ENCODE measurements at regions not wholly inside any gene's neighbourhood (a gene's known extent, or its start where the extent isn't known, plus 50 kb on each side); places are given as distances from the start of the nearest gene placed in this dataset.
"Not testable (repeated sequence)": the region's sequence is repeated elsewhere in the genome, so short reads cannot be mapped to it uniquely, and the experiment has no call there.

GRCh38 chr17:72472106-72472505, 351.3 kb downstream of the SOX9 start:
- DNase-seq (ENCODE audit: low read depth), result no peak

GRCh38 chr17:72472853-72473390, 352.1 kb downstream of the SOX9 start:
- not testable (repeated sequence) for DNase-seq (ENCODE audit: low read depth)

GRCh38 chr17:72474243-72474642, 353.4 kb downstream of the SOX9 start:
- DNase-seq (ENCODE audit: low read depth), result no peak

GRCh38 chr17:72474719-72475477, 354.1 kb downstream of the SOX9 start:
- DNase-seq (ENCODE audit: low read depth), result no peak

GRCh38 chr17:72476134-72476533, 355.3 kb downstream of the SOX9 start:
- DNase-seq (ENCODE audit: low read depth), result no peak

- DNase-seq (ENCODE audit: low read depth), result no peak
Measured at GRCh38 chr17:72476575-72476986, 355.8 kb downstream of the SOX9 start.

- DNase-seq (ENCODE audit: low read depth), result no peak
Measured at GRCh38 chr17:72477491-72477890, 356.7 kb downstream of the SOX9 start.

- DNase-seq (ENCODE audit: low read depth), result no peak
Measured at GRCh38 chr17:72479113-72479512, 358.3 kb downstream of the SOX9 start.

- DNase-seq (ENCODE audit: low read depth), result no peak
Measured at GRCh38 chr17:72481572-72481971, 360.8 kb downstream of the SOX9 start.

GRCh38 chr17:72485596-72485995, 364.8 kb downstream of the SOX9 start:
- no peak for DNase-seq (ENCODE audit: low read depth)

- no peak for DNase-seq (ENCODE audit: low read depth)
Measured at GRCh38 chr17:72486806-72487205, 366.0 kb downstream of the SOX9 start.

GRCh38 chr17:72487731-72488494, 367.1 kb downstream of the SOX9 start:
- DNase-seq (ENCODE audit: low read depth), result no peak

GRCh38 chr17:72488555-72489271, 367.9 kb downstream of the SOX9 start:
- DNase-seq (ENCODE audit: low read depth), result no peak

- DNase-seq (ENCODE audit: low read depth), result no peak
Measured at GRCh38 chr17:72489272-72489641, 368.4 kb downstream of the SOX9 start.

- DNase-seq (ENCODE audit: low read depth), result no peak
Measured at GRCh38 chr17:72491102-72491501, 370.3 kb downstream of the SOX9 start.

GRCh38 chr17:72492494-72492893, 371.7 kb downstream of the SOX9 start:
- no peak for DNase-seq (ENCODE audit: low read depth)

GRCh38 chr17:72492941-72493340, 372.1 kb downstream of the SOX9 start:
- no peak for DNase-seq (ENCODE audit: low read depth)

- no peak for DNase-seq (ENCODE audit: low read depth)
Measured at GRCh38 chr17:72494566-72494965, 373.7 kb downstream of the SOX9 start.

- DNase-seq (ENCODE audit: low read depth), result no peak
Measured at GRCh38 chr17:72496461-72496860, 375.6 kb downstream of the SOX9 start.

GRCh38 chr17:72497915-72498314, 377.1 kb downstream of the SOX9 start:
- no peak for DNase-seq (ENCODE audit: low read depth)

GRCh38 chr17:72498364-72499210, 377.8 kb downstream of the SOX9 start:
- DNase-seq (ENCODE audit: low read depth), result no peak

Data from fibroblast of the conjunctiva (primary cell).